ENCODE measurements at regions not wholly inside any gene's neighbourhood (a gene's known extent, or its start where the extent isn't known, plus 50 kb on each side); places are given as distances from the start of the nearest gene placed in this dataset.

DNA sequence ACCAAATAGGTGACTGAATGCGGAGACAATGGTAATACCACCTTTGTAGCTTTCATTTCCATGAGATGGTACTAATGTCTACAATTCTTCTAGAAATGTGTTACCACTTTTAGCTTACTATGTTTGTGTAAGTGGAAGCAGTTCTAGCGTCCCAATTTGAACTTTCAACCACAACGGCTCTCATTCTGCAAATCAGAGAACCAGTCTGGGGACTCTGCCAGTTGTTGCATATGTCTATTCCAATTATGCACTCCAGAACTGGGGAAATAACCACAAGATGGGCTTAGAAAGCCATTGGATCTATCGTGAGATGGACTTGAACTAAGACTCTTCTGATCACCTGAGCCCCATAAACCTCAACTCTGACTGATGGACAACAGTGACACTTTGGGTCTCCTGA, 862.3 kb downstream of the SLITRK1 start:
- H3K36me3 ChIP-seq (ENCODE audit: control insufficient read depth, insufficient read depth, low read length) = no peaks in the 10 kb centered on the region
- H3K9ac ChIP-seq = no peak overlapping the region
- no peaks in the 10 kb centered on the region for H3K27me3 ChIP-seq (ENCODE audit: control insufficient read depth, insufficient read depth, low read length)
- H3K27ac ChIP-seq = no peak overlapping the region
- H3K79me2 ChIP-seq = no peaks in the 10 kb centered on the region
- no peak for TF ChIP-seq CTCF (IDR thresholded peaks at IDR 0.05)
- no peaks in the 10 kb centered on the region for H3K4me1 ChIP-seq
- no peak overlapping the region for H3K4me2 ChIP-seq (ENCODE audit: low read length)
- no peak overlapping the region for H2AFZ ChIP-seq
- no peak overlapping the region for H3K4me3 ChIP-seq (ENCODE audit: low read depth, low read length)
- H3K9me3 ChIP-seq (ENCODE audit: control insufficient read depth, low read length) = no peaks in the 10 kb centered on the region

DNA sequence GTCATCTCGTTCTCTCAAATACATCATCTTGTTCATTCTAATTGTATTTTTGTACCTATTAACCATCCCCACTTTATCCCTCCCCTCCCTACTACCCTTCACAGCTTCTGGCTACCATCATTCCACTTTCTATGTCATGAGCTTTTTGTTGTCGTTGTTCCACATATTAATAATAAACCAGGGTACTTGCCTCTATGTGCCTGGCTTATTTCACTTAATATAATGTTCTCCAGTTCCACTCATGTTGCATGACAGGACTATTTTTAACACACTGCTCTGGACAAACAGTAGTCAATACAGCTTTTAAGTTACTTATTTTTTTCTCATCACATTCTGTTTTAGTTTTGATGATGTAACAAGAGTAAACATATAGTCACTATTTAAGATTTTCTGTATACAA, 872.3 kb downstream of the SLITRK1 start:
- Histone ChIP-seq H3K4me3 (ENCODE audit: low read depth, low read length) (no peak overlapping the region), H3K4me2 (ENCODE audit: low read length) (no peak overlapping the region), H3K36me3 (ENCODE audit: control insufficient read depth, insufficient read depth, low read length) (no peaks in the 10 kb centered on the region), H3K79me2 (no peaks in the 10 kb centered on the region), H3K27ac (no peak overlapping the region), H3K9ac (no peak overlapping the region), H2AFZ (no peak overlapping the region), H3K4me1 (no peaks in the 10 kb centered on the region), H3K27me3 (ENCODE audit: control insufficient read depth, insufficient read depth, low read length) (no peaks in the 10 kb centered on the region), H3K9me3 (ENCODE audit: control insufficient read depth, low read length) (no peaks in the 10 kb centered on the region)
- TF ChIP-seq CTCF (IDR thresholded peaks at IDR 0.05) = no peak

- H3K27me3 ChIP-seq (ENCODE audit: control insufficient read depth, insufficient read depth, low read length) = no peaks in the 10 kb centered on the region
- no peak overlapping the region for H2AFZ ChIP-seq
- H3K27ac ChIP-seq = no peak overlapping the region
- no peak overlapping the region for H3K4me2 ChIP-seq (ENCODE audit: low read length)
- no peaks in the 10 kb centered on the region for H3K9me3 ChIP-seq (ENCODE audit: control insufficient read depth, low read length)
- H3K4me1 ChIP-seq = no peaks in the 10 kb centered on the region
- H3K36me3 ChIP-seq (ENCODE audit: control insufficient read depth, insufficient read depth, low read length) = no peaks in the 10 kb centered on the region
- H3K9ac ChIP-seq = no peak overlapping the region
- H3K4me3 ChIP-seq (ENCODE audit: low read depth, low read length) = no peak overlapping the region
- TF ChIP-seq CTCF (IDR thresholded peaks at IDR 0.05) = no peak
- H3K79me2 ChIP-seq = no peaks in the 10 kb centered on the region
These were observed 873.9 kb downstream of the SLITRK1 start for GRCh38 chr13:83008212-83008929.

- Histone ChIP-seq H3K79me2 (no peaks in the 10 kb centered on the region), H3K27me3 (ENCODE audit: control insufficient read depth, insufficient read depth, low read length) (no peaks in the 10 kb centered on the region), H3K9ac (no peak overlapping the region), H3K4me3 (ENCODE audit: low read depth, low read length) (no peak overlapping the region), H3K36me3 (ENCODE audit: control insufficient read depth, insufficient read depth, low read length) (no peaks in the 10 kb centered on the region), H3K4me1 (no peaks in the 10 kb centered on the region), H2AFZ (no peak overlapping the region), H3K4me2 (ENCODE audit: low read length) (no peak overlapping the region), H3K27ac (no peak overlapping the region), H3K9me3 (ENCODE audit: control insufficient read depth, low read length) (no peaks in the 10 kb centered on the region)
- no peak for TF ChIP-seq CTCF (IDR thresholded peaks at IDR 0.05)
These were observed 875.0 kb downstream of the SLITRK1 start for GRCh38 chr13:83007226-83007625.

- Histone ChIP-seq H3K9me3 (ENCODE audit: control insufficient read depth, low read length) (no peaks in the 10 kb centered on the region), H2AFZ (no peak overlapping the region), H3K27ac (no peak overlapping the region), H3K27me3 (ENCODE audit: control insufficient read depth, insufficient read depth, low read length) (no peaks in the 10 kb centered on the region), H3K4me3 (ENCODE audit: low read depth, low read length) (no peak overlapping the region), H3K9ac (no peak overlapping the region), H3K4me1 (no peaks in the 10 kb centered on the region), H3K36me3 (ENCODE audit: control insufficient read depth, insufficient read depth, low read length) (no peaks in the 10 kb centered on the region), H3K79me2 (no peaks in the 10 kb centered on the region), H3K4me2 (ENCODE audit: low read length) (no peak overlapping the region)
- TF ChIP-seq CTCF (IDR thresholded peaks at IDR 0.05) = no peak
These were observed 879.1 kb downstream of the SLITRK1 start for GRCh38 chr13:83003185-83003584.
